GM06990 (cell line): ENCODE measurements at regions not wholly inside any gene's neighbourhood (a gene's known extent, or its start where the extent isn't known, plus 50 kb on each side); places are given as distances from the start of the nearest gene placed in this dataset.

Experiments used
- DNase-seq: peaks from one replicate; pipeline ENCODE4 v3.0.0-alpha.2; 2011; ENCODE audit not compliant: insufficient read length; ENCODE audit errors: extremely low read depth
- H3K27me3 ChIP-seq: replicated peaks from 2 replicates; pipeline ENCODE4 v1.6.0; 2011; ENCODE audit warnings: low read length; ENCODE audit not compliant: control insufficient read depth, insufficient read depth
- H3K36me3 ChIP-seq: 2 replicates; pipeline ENCODE4 v1.5.1; 2011; ENCODE audit warnings: low read length; ENCODE audit not compliant: control insufficient read depth, insufficient read depth
- H3K4me3 ChIP-seq: replicated peaks from 2 replicates; pipeline ENCODE4 v1.5.1; 2011; ENCODE audit warnings: low read depth, mild to moderate bottlenecking, control low read depth, low read length
- TF ChIP-seq, protein P1 (sequence below): IDR thresholded peaks from 2 replicates; pipeline ENCODE4 v1.5.1; 2011; ENCODE audit warnings: low read length, control low read depth, mild to moderate bottlenecking, inconsistent platforms; ENCODE audit not compliant: insufficient read depth, poor library complexity, severe bottlenecking

DNA sequence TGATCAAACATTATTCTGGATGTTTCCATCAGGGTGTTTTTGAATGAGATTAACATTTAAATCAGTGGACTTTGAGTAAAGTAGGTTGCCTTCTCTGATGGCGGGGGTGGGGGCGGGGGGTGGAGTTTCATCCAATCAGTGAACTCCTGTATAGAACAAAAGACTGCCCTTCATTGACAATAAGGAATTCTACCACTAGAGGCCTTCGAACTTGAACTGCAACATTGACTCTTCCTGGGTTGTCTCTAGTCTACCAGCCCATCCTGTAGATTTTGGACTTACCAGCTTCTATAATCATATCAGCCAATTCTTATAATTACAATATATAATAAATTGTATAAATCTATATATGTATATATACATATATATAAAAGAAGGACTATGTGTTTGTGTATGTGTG lies 520.4 kb upstream of the CXADR start:
- H3K36me3 ChIP-seq, result no peaks in the 10 kb centered on the region
- no peaks in the 10 kb centered on the region for H3K27me3 ChIP-seq
- TF ChIP-seq, protein P1, sequence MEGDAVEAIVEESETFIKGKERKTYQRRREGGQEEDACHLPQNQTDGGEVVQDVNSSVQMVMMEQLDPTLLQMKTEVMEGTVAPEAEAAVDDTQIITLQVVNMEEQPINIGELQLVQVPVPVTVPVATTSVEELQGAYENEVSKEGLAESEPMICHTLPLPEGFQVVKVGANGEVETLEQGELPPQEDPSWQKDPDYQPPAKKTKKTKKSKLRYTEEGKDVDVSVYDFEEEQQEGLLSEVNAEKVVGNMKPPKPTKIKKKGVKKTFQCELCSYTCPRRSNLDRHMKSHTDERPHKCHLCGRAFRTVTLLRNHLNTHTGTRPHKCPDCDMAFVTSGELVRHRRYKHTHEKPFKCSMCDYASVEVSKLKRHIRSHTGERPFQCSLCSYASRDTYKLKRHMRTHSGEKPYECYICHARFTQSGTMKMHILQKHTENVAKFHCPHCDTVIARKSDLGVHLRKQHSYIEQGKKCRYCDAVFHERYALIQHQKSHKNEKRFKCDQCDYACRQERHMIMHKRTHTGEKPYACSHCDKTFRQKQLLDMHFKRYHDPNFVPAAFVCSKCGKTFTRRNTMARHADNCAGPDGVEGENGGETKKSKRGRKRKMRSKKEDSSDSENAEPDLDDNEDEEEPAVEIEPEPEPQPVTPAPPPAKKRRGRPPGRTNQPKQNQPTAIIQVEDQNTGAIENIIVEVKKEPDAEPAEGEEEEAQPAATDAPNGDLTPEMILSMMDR, result no peak
- DNase-seq, result no peak
- H3K4me3 ChIP-seq, result no peak overlapping the region

DNA sequence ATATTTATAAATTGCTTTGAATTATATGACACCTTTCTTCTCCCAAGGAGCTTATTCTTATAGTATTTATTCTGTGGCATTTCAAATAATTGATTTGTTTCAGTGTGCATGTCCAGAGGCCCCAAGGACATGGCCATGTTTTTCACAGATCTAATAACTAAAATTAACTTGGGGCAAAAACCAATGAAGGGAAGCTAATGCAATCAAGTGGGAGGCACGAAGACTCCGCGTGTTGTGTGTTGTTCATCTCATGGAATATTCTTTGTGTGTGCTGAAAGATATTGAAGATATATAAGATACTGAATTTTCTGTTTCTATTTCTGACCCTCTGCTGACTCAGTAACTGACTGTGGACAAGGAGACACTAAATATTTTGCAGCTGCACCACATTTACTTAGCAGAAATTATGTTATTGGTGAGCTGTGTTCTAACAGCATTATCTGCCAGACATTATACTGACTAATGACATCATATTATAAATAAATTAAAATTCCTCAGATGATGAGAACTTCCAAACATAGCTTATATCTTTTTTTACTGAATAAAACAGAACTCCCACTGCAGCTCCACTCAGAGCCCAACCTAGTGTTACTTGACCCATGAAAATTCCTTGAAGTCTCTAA lies 519.3 kb upstream of the CXADR start:
- Histone ChIP-seq H3K4me3 (no peak overlapping the region), H3K36me3 (no peaks in the 10 kb centered on the region), H3K27me3 (no peaks in the 10 kb centered on the region)
- no peak for DNase-seq
- TF ChIP-seq, protein P1, result no peak

DNA sequence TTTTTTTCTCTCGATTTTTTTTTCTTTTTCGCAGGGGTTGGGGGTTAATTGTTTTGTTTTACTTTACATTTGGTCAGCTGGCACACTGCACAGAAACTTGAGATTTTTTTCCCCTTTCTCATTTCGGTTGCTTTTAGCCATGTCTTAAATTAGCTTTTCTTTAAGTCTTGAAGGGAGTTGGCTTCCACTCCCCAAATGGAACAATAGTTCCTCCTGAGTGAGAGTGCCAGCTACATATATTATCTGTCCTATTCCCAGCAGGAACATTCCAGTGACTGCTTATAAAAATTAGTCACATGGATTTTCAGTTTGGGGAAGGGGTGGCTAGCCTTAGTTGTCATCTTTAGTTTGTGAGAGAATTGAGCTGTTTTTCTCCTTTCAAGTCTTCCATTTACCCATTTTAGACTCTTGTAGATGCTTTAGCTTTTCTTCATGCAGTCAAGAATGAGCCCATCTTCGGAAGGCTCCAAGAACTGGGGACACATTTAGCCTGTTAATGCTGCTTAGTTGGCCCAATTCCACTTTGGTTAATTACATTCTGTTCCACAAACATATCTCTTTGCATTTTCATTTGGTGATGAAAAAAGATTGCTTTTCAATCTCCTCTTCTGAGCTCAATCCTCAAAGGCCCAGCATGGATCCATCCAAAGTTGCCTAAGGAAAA lies 510.1 kb upstream of the CXADR start:
- no peak for DNase-seq
- Histone ChIP-seq H3K4me3 (no peak overlapping the region), H3K36me3 (no peaks in the 10 kb centered on the region), H3K27me3 (no peaks in the 10 kb centered on the region)
- TF ChIP-seq, protein P1, result no peak

DNA sequence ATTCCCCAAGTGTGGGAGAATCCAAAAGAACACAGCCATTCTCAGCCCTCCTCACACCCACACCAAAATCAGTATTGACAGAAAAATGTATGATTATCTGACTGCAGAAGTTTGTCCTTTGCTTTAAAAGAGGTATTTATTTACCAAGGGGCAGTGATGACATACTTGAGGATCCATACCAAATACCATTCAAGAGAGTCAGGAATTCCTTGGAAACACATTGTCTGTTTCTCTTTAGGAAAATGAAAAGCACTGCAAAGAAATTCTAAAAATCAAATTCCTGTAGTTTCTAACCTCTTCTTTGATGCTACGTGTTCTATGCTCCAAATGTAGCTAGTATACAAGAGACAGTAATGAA lies 509.6 kb upstream of the CXADR start:
- Histone ChIP-seq H3K36me3 (no peaks in the 10 kb centered on the region), H3K27me3 (no peaks in the 10 kb centered on the region), H3K4me3 (no peak overlapping the region)
- TF ChIP-seq, protein P1, result no peak
- no peak for DNase-seq

DNA sequence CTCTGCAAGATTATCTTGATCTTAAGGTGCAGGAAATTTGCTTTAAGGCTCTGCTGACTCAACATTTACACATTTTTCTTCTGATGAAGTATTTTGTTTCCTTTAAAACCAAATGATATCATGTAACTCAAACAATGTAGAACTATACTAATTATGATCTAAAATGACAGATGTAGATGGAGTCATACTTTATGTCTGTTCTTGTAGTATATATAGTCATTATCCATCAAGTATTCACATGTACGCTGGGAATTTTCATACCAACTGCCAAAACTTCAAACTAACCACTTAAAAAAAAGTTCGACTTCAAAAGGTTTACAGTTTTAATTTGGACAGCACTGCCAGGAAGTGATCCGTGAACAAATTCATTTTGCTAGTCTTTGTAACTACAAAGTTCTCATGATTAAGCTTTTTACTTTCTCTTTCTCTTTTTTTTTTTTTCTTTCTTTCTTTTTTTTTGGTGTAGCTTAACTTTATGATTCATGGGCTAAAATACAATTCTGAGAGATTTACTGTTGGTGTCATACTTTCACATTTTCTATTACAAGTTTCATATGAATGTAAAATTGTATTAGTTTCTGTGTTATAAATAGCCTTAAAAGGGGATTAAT lies 509.0 kb upstream of the CXADR start:
- Histone ChIP-seq H3K27me3 (no peaks in the 10 kb centered on the region), H3K36me3 (no peaks in the 10 kb centered on the region), H3K4me3 (no peak overlapping the region)
- TF ChIP-seq, protein P1, result no peak
- DNase-seq, result no peak
